Natural killer cell treated with Interleukin-12 subunit alpha and Interleukin-12 subunit beta and Interleukin-15 and Interleukin-18, amount 100 ng/mL, for 72 hours (primary cell): ENCODE measurements at regions not wholly inside any gene's neighbourhood (a gene's known extent, or its start where the extent isn't known, plus 50 kb on each side); places are given as distances from the start of the nearest gene placed in this dataset.

Experiments used
- ATAC-seq, 2 donors: fragments of 150-1000 bp; cut with Tn5 transposase in 1 of 2; sonication (Bioruptor Pico), chemical (Tn5 transposase) in 1 of 2; 2 replicates each; pipeline ENCODE4 v1.10.0; 2021
- DNase-seq: peaks from one replicate; pipeline ENCODE4 v3.0.0; 2022; ENCODE audit warnings: low spot score
- H3K27ac Mint-ChIP-seq, 2 donors: 1 replicate in 1 of 2; 2 replicates in 1 of 2; pipeline ENCODE4 v1.8.0; 2022; ENCODE audit warnings: mixed read lengths in 2 of 2, mild to moderate bottlenecking in 1 of 2, moderate library complexity in 1 of 2
- H3K27me3 Mint-ChIP-seq, 2 donors: 1 replicate in 1 of 2; 2 replicates in 1 of 2; pipeline ENCODE4 v1.8.0; 2022; ENCODE audit warnings: mixed read lengths in 2 of 2
- H3K36me3 Mint-ChIP-seq: one replicate; pipeline ENCODE4 v1.8.0; 2022; ENCODE audit warnings: mixed read lengths
- H3K4me1 Mint-ChIP-seq, 2 donors: 1 replicate in 1 of 2; 2 replicates in 1 of 2; pipeline ENCODE4 v1.8.0; 2022; ENCODE audit warnings: low read depth in 2 of 2, mixed read lengths in 2 of 2, mild to moderate bottlenecking in 1 of 2
- H3K4me3 Mint-ChIP-seq: one replicate; pipeline ENCODE4 v1.8.0; 2022; ENCODE audit warnings: mixed read lengths
- H3K9me3 Mint-ChIP-seq: 2 replicates; pipeline ENCODE4 v1.8.0; 2022; ENCODE audit warnings: mixed read lengths

GRCh38 chr12:115203701-115204100, 519.7 kb upstream of the TBX3 start:
- H3K9me3 Mint-ChIP-seq, result peaks cover 16% of the 10 kb centered on the region
- H3K36me3 Mint-ChIP-seq, result no peaks in the 10 kb centered on the region
- no peaks in the 10 kb centered on the region for H3K4me1 Mint-ChIP-seq
- no peak for DNase-seq
- no peaks in the 10 kb centered on the region for H3K27me3 Mint-ChIP-seq
- H3K4me3 Mint-ChIP-seq, result no peak overlapping the region
- no peak overlapping the region for H3K27ac Mint-ChIP-seq
- no peak for ATAC-seq

DNA sequence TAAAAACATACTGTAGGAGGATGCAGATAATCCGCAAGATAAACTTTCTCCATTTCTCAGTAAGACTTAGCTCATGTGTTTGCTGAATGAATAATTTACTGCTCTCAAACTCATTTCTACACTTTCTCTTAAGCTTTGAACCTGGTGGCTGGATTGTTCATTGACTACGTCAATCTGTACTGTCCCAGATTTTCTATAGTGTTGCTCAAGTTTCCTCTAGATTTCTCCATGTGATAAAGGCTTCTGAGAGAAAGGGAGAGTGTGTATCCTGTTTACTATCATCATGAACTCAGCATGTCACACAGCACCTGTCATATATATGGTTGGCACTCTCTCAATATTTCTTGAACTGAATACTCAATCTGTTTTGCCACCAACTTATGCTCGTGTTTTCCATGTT, 518.0 kb upstream of the TBX3 start:
- H3K27me3 Mint-ChIP-seq, result no peaks in the 10 kb centered on the region
- DNase-seq (no peak), ATAC-seq (no peak)

DNA sequence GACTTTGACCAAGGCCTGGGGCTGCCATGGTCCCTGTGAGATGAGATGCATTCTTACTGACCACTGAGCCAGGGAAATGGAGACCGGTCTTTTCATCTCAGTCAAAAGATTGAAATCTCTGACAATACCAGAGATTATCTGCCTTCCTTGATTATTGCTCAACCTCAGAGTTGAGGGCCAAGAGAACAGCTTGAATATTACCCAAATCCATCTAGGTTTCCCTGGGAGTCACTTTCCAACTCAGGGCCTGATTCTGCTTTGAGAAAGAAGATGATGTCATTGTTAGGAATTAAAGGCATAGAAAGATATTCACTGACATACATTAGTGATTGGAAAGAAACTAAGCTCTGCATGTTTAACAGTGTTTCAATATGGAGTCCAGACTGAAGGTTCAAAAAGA, 515.9 kb upstream of the TBX3 start:
- H3K4me3 Mint-ChIP-seq, result no peak overlapping the region
- H3K9me3 Mint-ChIP-seq, result peaks cover 16% of the 10 kb centered on the region
- H3K27ac Mint-ChIP-seq, result no peak overlapping the region
- no peak for DNase-seq
- H3K36me3 Mint-ChIP-seq, result no peaks in the 10 kb centered on the region
- no peaks in the 10 kb centered on the region for H3K27me3 Mint-ChIP-seq
- no peak for ATAC-seq
- no peaks in the 10 kb centered on the region for H3K4me1 Mint-ChIP-seq

More for the DNA sequence above, 518.0 kb upstream of the TBX3 start:
- Mint-ChIP-seq H3K36me3 (no peaks in the 10 kb centered on the region), H3K4me3 (no peak overlapping the region), H3K4me1 (no peaks in the 10 kb centered on the region), H3K27ac (no peak overlapping the region), H3K9me3 (peaks cover 19% of the 10 kb centered on the region)

- H3K9me3 Mint-ChIP-seq, result peaks cover 11% of the 10 kb centered on the region
- H3K4me1 Mint-ChIP-seq, result no peaks in the 10 kb centered on the region
- DNase-seq (no peak), ATAC-seq (no peak)
- no peak overlapping the region for H3K27ac Mint-ChIP-seq
- H3K36me3 Mint-ChIP-seq, result no peaks in the 10 kb centered on the region
- no peak overlapping the region for H3K4me3 Mint-ChIP-seq
- H3K27me3 Mint-ChIP-seq, result no peaks in the 10 kb centered on the region
These were observed 510.9 kb upstream of the TBX3 start for GRCh38 chr12:115194857-115195256.

DNA sequence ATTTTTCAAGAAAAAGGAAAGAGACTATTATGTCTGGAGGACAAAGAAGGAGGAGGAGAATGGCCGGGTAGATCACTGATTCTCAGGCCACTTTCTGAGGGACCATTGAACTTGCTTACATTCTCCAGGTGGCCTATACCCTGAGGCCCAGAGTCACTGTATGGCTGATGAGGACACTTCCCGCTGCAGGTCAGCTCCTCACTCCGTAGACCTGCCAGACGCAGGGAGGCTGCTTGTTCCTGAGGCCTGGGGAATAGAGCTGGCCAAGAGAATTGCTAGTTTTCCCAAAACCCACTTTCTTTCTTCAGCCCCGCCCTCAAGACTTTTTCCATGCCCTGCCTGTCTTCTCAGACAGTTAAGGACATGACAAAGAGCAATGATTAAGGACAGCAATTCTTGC, 510.5 kb upstream of the TBX3 start:
- Mint-ChIP-seq H3K36me3 (no peaks in the 10 kb centered on the region), H3K4me1 (no peaks in the 10 kb centered on the region), H3K9me3 (peaks cover 11% of the 10 kb centered on the region), H3K27ac (no peak overlapping the region), H3K4me3 (no peak overlapping the region), H3K27me3 (no peaks in the 10 kb centered on the region)
- DNase-seq (no peak), ATAC-seq (no peak)

- no peaks in the 10 kb centered on the region for H3K4me1 Mint-ChIP-seq
- no peak for DNase-seq
- H3K27ac Mint-ChIP-seq, result no peak overlapping the region
- no peak for ATAC-seq
- H3K9me3 Mint-ChIP-seq, result peaks cover 6% of the 10 kb centered on the region
- H3K36me3 Mint-ChIP-seq, result no peaks in the 10 kb centered on the region
- no peak overlapping the region for H3K4me3 Mint-ChIP-seq
- H3K27me3 Mint-ChIP-seq, result no peaks in the 10 kb centered on the region
These were observed 507.4 kb upstream of the TBX3 start for GRCh38 chr12:115191342-115191741.

DNA sequence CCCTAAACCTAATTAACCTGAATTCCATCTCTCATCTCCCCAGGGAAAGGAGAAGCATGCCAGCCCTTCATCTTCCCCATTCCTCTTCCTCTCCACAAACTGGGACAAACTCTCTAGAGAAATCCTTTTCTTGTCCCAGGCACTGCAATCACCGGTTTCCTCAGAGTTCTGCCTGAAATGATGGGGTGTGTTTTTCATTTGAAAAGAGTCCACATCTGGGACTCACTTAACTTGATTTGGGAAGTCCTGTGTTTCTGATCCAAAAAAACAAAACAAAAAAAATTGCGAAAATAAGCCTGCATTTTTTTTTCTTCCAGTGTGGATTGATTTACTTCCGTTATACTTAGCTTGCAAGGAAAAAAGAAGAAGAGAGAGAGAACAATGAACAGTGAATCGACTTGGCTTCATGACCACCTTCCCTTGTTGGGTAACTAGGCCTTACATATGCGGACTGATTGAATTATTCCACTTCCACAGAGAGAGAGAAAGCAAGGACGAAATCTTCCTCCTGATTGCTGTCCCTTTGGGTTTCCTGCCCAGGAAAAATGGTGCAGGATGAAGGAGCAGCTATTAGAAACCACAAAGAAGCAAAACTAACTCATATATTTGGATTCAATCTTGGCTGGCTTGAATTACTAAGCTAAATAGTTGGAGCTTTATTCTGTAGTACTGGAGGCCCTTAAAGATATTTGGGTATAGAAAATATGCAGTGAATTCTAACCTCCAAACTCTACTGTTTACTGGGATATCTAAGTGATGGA, 506.2 kb upstream of the TBX3 start:
- H3K4me3 Mint-ChIP-seq, result no peak overlapping the region
- DNase-seq (no peak), ATAC-seq (no peak)
- H3K4me1 Mint-ChIP-seq, result no peaks in the 10 kb centered on the region
- no peak overlapping the region for H3K27ac Mint-ChIP-seq
- H3K9me3 Mint-ChIP-seq, result peaks cover 9% of the 10 kb centered on the region
- H3K36me3 Mint-ChIP-seq, result no peaks in the 10 kb centered on the region
- H3K27me3 Mint-ChIP-seq, result no peaks in the 10 kb centered on the region

DNA sequence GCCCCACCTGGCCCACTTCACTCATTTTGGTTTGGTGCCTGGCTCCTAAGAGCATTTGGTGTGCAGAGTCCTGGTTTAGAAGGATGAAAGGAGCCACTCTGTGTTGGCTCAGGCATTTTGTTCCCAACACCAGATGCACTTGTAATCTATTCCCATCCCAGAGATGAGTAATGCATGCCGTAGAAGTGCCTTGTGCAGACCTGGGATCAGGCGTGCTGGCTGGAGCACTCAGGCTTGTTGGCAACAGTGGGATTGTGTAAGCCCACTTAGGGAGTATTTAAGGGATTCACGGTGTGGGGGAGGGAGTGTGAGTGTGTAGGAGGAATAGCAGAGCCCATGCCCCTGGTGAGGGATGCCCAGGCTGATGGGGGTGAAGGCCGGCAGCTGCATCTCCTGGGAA, 501.5 kb upstream of the TBX3 start:
- Mint-ChIP-seq H3K4me1 (no peaks in the 10 kb centered on the region), H3K4me3 (no peak overlapping the region), H3K36me3 (no peaks in the 10 kb centered on the region), H3K9me3 (peaks cover 13% of the 10 kb centered on the region), H3K27ac (no peak overlapping the region), H3K27me3 (no peaks in the 10 kb centered on the region)
- DNase-seq (no peak), ATAC-seq (no peak)

- no peaks in the 10 kb centered on the region for H3K4me1 Mint-ChIP-seq
- ATAC-seq (no peak), DNase-seq (no peak)
- no peak overlapping the region for H3K27ac Mint-ChIP-seq
- H3K36me3 Mint-ChIP-seq, result no peaks in the 10 kb centered on the region
- H3K9me3 Mint-ChIP-seq, result peaks cover 15% of the 10 kb centered on the region
- H3K27me3 Mint-ChIP-seq, result no peaks in the 10 kb centered on the region
- no peak overlapping the region for H3K4me3 Mint-ChIP-seq
These were observed 499.8 kb upstream of the TBX3 start for GRCh38 chr12:115183752-115184151.

- Mint-ChIP-seq H3K36me3 (no peaks in the 10 kb centered on the region), H3K4me3 (no peak overlapping the region), H3K27ac (no peak overlapping the region), H3K9me3 (peaks cover 6% of the 10 kb centered on the region), H3K27me3 (no peaks in the 10 kb centered on the region), H3K4me1 (no peaks in the 10 kb centered on the region)
- ATAC-seq (no peak), DNase-seq (no peak)
These were observed 493.9 kb upstream of the TBX3 start for GRCh38 chr12:115177899-115178298.

- no peak overlapping the region for H3K27ac Mint-ChIP-seq
- peaks cover 6% of the 10 kb centered on the region for H3K9me3 Mint-ChIP-seq
- DNase-seq (no peak), ATAC-seq (no peak)
- H3K36me3 Mint-ChIP-seq, result no peaks in the 10 kb centered on the region
- no peak overlapping the region for H3K4me3 Mint-ChIP-seq
- H3K27me3 Mint-ChIP-seq, result no peaks in the 10 kb centered on the region
- no peaks in the 10 kb centered on the region for H3K4me1 Mint-ChIP-seq
These were observed 492.9 kb upstream of the TBX3 start for GRCh38 chr12:115176741-115177400.

DNA sequence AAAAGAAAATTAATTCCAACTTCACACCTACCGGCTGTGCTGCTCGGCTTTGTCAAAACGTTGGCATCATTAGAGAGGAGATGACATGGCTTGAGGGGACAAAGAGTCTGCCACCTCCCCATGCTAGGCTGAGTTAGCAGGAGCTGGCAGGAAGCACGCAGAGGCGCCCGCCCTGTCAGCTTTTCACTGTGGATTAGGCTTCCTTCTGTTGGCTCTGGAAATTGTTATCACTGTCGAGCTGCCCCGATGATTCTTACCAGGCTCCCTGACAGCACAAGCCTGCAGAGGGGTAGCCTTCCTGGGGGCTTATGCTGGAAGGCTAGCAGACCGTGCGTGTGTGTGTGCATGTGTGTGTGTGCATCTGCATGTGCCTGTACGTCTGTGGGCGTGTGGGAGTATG, 490.9 kb upstream of the TBX3 start:
- Mint-ChIP-seq H3K9me3 (peaks cover 6% of the 10 kb centered on the region), H3K36me3 (no peaks in the 10 kb centered on the region), H3K4me3 (no peak overlapping the region), H3K27me3 (no peaks in the 10 kb centered on the region), H3K27ac (no peak overlapping the region), H3K4me1 (no peaks in the 10 kb centered on the region)
- no peak for ATAC-seq
- DNase-seq, result no peak

- peaks cover 0 to 4% of the 10 kb centered on the region in 2 donors for H3K27me3 Mint-ChIP-seq
- no peak overlapping the region for H3K4me3 Mint-ChIP-seq
- no peak overlapping the region for H3K27ac Mint-ChIP-seq
- no peaks in the 10 kb centered on the region for H3K4me1 Mint-ChIP-seq
- peaks cover 4% of the 10 kb centered on the region for H3K36me3 Mint-ChIP-seq
- ATAC-seq, result no peak
- no peak for DNase-seq
- peaks cover 7% of the 10 kb centered on the region for H3K9me3 Mint-ChIP-seq
These were observed 488.5 kb upstream of the TBX3 start for GRCh38 chr12:115172521-115172920.

GRCh38 chr12:115169981-115170380, 486.0 kb upstream of the TBX3 start:
- Mint-ChIP-seq H3K27me3 (peaks cover 0 to 7% of the 10 kb centered on the region in 2 donors), H3K9me3 (peaks cover 4% of the 10 kb centered on the region), H3K27ac (no peak overlapping the region), H3K36me3 (peaks cover 4% of the 10 kb centered on the region), H3K4me3 (no peak overlapping the region), H3K4me1 (no peaks in the 10 kb centered on the region)
- DNase-seq (no peak), ATAC-seq (no peak)
